ENCODE measurements at regions not wholly inside any gene's neighbourhood (a gene's known extent, or its start where the extent isn't known, plus 50 kb on each side); places are given as distances from the start of the nearest gene placed in this dataset.

DNA sequence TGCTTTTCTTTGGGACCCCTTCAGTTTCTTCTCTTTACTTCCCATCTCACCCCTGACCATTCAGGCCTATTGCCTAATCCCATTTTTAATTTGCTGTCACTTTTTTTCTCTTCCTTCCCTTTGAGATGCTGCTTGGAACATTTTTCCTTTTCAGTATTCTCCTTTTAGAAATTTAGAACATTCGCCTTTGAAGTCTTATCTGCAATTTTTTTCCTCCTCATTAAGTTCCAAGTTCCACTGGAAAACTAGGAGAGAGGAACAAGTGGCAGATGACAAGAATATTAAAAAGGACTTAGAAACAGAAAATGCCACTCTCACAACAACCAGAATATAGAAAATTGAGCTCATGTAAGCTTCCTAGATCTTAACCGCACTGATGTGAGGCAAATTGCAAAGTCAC, 126.6 kb downstream of the PSMG1 start:
- no peak for TF ChIP-seq CTCF (IDR thresholded peaks at IDR 0.05; ENCODE audit: insufficient read depth, low read depth, low read length)
- Histone ChIP-seq H3K4me3 (ENCODE audit: low read depth, low read length) (no peak overlapping the region), H3K27me3 (ENCODE audit: control insufficient read depth, insufficient read depth, low read length) (peaks cover 5% of the 10 kb centered on the region), H3K36me3 (ENCODE audit: control insufficient read depth, insufficient read depth, low read length) (no peaks in the 10 kb centered on the region)
- DNase-seq (ENCODE audit: low read depth): no peak
- ChIA-PET POLR2A (no interaction called here), CTCF (interaction anchor here (0.6 kb wide), 1 partner anchor 52 kb away, joined by 3 read pairs; no protein-coding TSS in a partner anchor)

DNA sequence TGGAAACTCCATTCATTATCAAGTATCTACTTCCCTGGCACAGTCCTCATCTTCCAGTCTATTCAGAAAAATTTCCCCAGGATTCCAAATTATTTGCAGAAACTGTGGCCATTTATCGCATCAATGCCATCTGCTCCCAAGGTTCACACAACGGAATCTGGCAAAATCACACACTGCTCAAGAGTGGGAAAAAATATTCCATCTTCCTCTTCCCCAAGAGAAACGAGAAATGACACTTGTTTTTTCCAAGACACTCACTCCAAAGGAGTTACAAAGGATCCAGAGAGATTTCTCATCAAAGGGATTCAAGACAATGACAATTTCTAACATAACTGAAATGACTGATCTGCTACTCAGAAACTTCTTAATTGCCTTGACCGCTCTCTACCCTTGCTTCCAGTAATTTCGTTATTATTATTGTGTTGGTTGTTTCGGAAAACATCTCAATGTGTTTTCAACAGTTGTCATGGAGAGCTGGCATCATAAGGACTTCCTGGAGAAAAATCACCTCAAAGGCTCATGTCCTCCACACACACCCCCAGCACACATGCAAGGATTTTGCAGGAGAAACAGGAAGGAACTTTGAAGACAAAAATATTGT, 128.0 kb downstream of the PSMG1 start:
- Histone ChIP-seq H3K36me3 (ENCODE audit: control insufficient read depth, insufficient read depth, low read length) (no peaks in the 10 kb centered on the region), H3K27me3 (ENCODE audit: control insufficient read depth, insufficient read depth, low read length) (peaks cover 5% of the 10 kb centered on the region), H3K4me3 (ENCODE audit: low read depth, low read length) (no peak overlapping the region)
- ChIA-PET POLR2A (no interaction called here), CTCF (interaction anchor here (0.7 kb wide), 1 partner anchor 9 kb away, joined by 3 read pairs; no protein-coding TSS in a partner anchor)
- DNase-seq (ENCODE audit: low read depth): no peak
- no peak for TF ChIP-seq CTCF (IDR thresholded peaks at IDR 0.05; ENCODE audit: insufficient read depth, low read depth, low read length)

GRCh38 chr21:39054066-39054465, 129.2 kb downstream of the PSMG1 start:
- TF ChIP-seq CTCF (IDR thresholded peaks at IDR 0.05; ENCODE audit: insufficient read depth, low read depth, low read length): no peak
- ChIA-PET POLR2A (no interaction called here), CTCF (interaction anchor here (1.1 to 2.2 kb wide), 2 partner anchors 10 to 35 kb away, joined by 3 to 8 read pairs; no protein-coding TSS in a partner anchor)
- H3K27me3 ChIP-seq (ENCODE audit: control insufficient read depth, insufficient read depth, low read length): peaks cover 5% of the 10 kb centered on the region
- H3K36me3 ChIP-seq (ENCODE audit: control insufficient read depth, insufficient read depth, low read length): no peaks in the 10 kb centered on the region
- DNase-seq (ENCODE audit: low read depth): no peak
- no peak overlapping the region for H3K4me3 ChIP-seq (ENCODE audit: low read depth, low read length)

GRCh38 chr21:39053126-39053525, 130.1 kb downstream of the PSMG1 start:
- H3K4me3 ChIP-seq (ENCODE audit: low read depth, low read length): no peak overlapping the region
- no peak for DNase-seq (ENCODE audit: low read depth)
- peaks cover 5% of the 10 kb centered on the region for H3K27me3 ChIP-seq (ENCODE audit: control insufficient read depth, insufficient read depth, low read length)
- no peaks in the 10 kb centered on the region for H3K36me3 ChIP-seq (ENCODE audit: control insufficient read depth, insufficient read depth, low read length)
- ChIA-PET POLR2A (no interaction called here), CTCF (interaction anchor here (1.1 to 2.2 kb wide), 3 partner anchors 11 to 66 kb away, joined by 3 to 8 read pairs (median 3); no protein-coding TSS in a partner anchor)
- TF ChIP-seq CTCF (IDR thresholded peaks at IDR 0.05; ENCODE audit: insufficient read depth, low read depth, low read length): no peak

DNA sequence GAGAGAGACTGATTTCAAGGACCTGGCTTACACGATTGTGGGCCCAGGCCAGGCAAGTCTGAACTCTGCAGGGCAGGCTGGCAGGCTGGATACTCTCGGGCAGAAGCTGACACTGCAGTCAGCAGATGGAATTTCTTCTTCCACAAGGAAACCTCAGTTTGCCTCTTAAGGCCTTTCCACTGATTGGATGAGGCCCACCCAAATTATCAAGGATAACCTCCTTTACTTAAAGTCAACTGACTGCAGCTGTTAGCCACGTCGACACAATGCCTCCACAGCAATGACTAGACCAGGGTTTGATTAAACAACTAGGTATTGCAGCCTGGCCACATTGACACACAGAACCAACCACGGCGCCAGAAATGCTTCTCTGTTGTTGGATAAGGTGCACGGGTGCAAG, 130.5 kb downstream of the PSMG1 start:
- TF ChIP-seq CTCF (IDR thresholded peaks at IDR 0.05; ENCODE audit: insufficient read depth, low read depth, low read length): no peak
- Histone ChIP-seq H3K4me3 (ENCODE audit: low read depth, low read length) (no peak overlapping the region), H3K36me3 (ENCODE audit: control insufficient read depth, insufficient read depth, low read length) (no peaks in the 10 kb centered on the region), H3K27me3 (ENCODE audit: control insufficient read depth, insufficient read depth, low read length) (peaks cover 5% of the 10 kb centered on the region)
- POLR2A ChIA-PET: no interaction called here
- CTCF ChIA-PET: interaction anchor here (1.6 to 2.2 kb wide), 2 partner anchors 11 to 66 kb away, joined by 3 to 8 read pairs; no protein-coding TSS in a partner anchor
- DNase-seq (ENCODE audit: low read depth): no peak
